HG02759 (cell line): ENCODE measurements at regions not wholly inside any gene's neighbourhood (a gene's known extent, or its start where the extent isn't known, plus 50 kb on each side); places are given as distances from the start of the nearest gene placed in this dataset.

Source experiments
- ATAC-seq: cut with Tn5 transposase; IDR thresholded peaks from one replicate; pipeline ENCODE4 v1.9.1; 2021; ENCODE audit warnings: mild to moderate bottlenecking, moderate library complexity; ENCODE audit not compliant: unreplicated experiment

DNA sequence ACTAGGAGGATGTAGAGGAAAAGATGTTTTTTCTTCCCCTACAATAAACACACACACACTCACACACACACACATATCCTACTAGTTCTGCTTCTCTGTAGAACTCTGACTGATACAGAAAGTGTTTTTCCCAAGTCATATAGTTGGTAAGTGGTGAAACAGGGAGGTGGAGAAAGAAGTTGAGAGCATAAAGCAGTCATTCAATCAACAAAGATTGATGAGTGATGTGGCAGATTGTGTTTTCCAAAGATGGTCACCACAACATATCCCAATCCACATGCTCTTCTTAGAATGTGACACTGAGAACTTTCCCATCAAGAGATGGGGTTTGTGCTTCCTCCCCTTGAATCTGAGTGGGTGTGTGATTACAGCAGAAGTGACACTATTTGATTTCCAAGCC lies 123.4 kb upstream of the ATP6AP2 start:
- ATAC-seq, result no peak

DNA sequence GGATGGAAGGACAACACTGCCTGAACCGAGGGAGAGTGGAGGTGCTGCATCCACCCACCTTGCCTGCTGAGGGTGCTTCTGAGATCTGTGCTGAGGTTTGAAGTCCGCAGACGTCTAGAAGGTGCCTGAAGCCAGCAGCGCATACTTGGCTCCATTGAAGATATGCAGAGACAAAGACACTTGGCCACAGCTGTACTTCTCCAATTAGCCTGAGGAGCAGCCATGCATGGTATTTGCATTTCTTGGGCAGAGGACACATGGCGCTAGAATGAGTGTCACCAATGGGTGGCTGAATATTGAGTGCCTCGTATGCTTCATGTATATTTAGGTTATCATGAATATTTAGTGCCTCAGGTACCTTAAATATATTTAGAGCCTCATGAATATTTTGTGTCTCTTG lies 128.7 kb upstream of the ATP6AP2 start:
- no peak for ATAC-seq

DNA sequence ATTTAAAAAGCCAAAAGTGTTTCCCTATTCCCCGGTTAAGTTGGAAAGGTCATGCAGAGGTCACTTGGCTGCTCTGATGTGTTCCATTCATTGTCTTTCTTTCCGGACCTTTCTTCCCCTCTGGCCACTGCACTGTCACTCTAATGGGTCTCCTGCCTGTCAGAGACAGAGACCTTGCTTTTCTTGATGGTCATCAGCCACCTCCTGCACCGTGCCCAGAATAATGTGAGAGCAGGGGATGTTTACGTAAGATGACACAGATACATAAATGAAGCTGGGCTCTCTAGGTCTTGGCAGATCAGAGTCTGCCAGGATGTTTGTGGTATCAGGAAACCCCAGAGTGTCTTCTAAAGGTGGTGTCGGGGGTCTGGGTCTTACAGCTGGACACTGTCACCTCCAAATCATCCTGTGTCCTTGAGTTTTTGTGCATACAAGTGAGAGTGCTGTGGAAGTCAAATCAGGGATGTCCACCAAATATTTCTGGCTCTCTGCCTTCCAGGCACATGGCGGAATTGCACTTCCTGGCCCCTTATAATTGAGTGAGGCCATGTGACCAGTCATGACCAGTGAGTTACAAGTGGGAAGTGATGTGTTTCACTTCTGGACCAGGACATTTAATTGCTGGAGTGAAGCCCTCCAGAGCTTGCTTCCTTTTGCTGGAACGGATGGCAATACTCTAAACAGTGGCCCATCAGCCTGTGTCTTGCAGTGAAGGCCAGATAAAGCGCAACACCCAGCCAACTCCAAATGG lies 130.6 kb upstream of the ATP6AP2 start:
- ATAC-seq, result no peak

DNA sequence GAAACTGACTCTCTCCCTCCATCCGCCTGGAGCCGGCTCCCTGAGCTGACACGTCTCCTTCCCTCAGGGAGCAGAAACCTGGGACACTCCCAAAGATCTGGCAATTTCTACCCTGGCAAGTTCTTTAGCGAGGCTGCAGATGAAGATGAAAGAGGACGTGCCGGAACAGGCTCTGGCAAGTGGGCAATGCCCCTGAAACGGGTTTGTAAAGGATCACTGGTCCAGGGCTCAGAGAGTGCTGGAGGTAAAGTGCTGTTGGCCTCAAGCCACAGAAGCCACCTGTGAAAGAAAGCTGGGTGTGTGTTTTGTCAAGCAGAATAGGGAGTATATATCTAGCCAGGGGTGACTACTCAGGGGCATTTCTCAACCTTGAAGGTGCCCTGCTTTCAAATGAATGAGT lies 131.4 kb upstream of the ATP6AP2 start:
- ATAC-seq, result no peak

DNA sequence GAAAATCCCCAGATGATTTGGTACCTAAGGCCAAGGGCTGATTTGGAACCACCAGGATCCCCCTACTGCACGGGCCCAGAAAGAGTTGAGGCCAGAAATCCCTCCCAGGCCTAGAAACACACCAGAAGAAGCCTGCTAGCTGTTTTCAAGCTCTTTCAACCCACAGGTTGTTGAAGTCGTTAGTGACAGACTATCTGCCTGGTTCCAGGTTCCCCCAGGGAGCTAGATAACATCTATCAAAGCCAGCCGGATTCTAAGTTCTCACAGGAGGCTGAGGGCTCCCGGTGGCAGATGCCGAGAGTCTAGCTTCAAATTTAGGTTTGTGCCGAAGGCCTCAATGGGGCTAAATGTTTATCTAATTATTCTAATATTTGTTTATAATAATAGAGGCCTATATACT lies 132.0 kb upstream of the ATP6AP2 start:
- no peak for ATAC-seq

DNA sequence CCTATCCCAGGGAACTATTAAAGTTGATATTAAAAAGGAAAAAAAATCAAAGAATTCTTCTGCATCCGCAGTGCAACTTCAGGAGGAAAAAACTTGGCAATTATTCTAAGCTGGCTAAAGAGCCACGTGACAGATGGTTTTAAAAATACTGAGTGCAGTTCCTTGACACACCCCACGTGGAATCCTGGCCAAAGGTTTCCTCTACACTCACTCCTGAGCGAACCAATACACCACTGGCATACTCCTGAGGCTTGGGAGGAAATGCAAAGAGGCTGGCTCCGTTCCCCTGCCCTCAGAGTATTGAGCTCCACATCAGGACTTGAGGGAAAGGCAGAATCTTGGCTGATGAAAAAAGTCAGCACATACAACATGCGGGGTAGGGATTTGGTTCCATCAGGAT lies 133.8 kb upstream of the ATP6AP2 start:
- ATAC-seq, result no peak

DNA sequence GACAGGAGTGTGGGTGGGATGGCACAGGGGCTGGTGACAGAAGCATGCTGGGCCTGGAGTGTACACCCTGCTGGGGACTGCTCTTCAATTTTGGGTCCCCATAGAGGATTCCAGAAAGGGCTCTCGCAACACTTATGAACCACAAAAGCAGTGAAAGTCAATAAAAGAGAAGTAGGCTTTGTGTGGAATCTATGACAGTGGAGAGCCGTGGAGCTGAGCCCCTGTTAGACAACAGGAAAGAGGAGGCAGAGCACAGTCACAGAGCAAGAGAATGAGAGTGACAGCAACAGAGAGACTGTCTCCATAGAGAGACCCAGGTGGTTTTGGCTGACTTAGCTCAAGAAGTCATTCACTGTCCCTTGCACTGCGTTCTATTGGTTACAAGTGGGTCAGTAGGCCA lies 135.1 kb upstream of the ATP6AP2 start:
- ATAC-seq, result no peak

DNA sequence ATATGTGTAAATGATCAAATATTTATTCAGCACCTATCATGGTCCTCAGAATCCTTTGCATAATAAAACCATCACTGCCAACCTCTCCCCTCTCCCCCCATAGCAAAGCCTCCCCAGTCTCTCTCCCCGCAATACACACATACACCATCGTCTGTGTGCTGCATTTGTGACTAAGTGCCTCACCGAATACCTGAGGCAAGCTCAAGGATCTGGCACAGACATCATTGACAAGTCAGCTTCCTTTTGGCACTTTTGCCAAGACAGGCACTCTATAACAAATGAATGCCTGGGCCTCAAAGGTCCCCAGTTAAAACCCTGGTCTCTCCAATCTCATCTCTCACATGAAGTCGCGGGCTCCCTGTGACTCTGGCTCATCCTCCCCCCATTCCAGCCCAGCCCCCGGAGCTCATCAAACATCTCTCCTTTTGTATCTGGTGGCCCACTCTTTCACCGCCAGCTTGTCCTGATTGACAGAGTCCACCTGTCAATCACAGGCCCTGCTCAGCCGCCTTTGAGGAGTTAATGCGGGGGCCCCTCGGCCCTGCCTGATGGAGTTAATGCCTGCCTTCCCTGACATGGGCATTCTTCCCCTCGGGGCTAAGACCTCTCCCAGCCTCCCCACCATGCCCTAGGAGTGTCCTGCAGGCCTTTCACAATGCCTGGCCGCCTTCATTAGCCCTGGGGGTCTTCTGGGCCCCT lies 135.8 kb upstream of the ATP6AP2 start:
- no peak for ATAC-seq

DNA sequence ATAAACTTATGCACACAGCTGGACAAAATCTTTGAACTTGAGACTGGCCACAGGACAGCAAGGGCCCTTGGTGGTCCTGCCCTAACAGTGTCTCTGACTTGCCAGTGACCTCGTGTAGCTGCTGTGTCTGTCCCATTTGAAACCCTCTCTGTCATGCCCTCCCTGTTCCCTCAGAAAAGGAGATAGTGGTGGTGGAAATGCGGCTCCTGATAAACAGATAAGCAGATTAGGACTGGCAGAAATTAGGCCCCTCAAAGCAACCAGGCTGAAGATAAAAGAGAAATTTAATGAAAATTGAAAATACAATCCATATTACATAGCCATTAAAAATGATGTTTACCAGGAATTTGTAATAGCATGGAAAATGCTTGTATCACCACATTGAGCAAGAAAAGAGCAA lies 136.6 kb upstream of the ATP6AP2 start:
- ATAC-seq, result no peak

DNA sequence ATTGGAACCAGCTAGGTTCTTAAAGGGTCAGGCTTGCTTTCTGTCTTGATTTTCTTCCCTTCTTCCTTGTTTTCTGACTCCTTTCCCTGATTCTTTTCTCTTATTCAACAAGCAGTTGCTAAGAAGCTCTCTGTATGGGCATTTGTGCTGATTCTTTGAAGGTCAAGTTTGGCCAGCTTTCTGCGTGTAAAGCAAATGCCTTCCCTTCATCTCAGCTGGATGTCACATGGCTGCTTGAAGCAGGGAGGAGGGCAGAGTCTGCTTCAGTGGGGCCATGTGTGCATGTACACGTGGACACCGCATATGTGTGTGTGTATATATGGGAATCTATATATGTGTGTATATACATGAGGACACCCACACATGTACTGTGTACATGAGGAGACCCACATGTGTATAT lies 139.9 kb upstream of the ATP6AP2 start:
- no peak for ATAC-seq

DNA sequence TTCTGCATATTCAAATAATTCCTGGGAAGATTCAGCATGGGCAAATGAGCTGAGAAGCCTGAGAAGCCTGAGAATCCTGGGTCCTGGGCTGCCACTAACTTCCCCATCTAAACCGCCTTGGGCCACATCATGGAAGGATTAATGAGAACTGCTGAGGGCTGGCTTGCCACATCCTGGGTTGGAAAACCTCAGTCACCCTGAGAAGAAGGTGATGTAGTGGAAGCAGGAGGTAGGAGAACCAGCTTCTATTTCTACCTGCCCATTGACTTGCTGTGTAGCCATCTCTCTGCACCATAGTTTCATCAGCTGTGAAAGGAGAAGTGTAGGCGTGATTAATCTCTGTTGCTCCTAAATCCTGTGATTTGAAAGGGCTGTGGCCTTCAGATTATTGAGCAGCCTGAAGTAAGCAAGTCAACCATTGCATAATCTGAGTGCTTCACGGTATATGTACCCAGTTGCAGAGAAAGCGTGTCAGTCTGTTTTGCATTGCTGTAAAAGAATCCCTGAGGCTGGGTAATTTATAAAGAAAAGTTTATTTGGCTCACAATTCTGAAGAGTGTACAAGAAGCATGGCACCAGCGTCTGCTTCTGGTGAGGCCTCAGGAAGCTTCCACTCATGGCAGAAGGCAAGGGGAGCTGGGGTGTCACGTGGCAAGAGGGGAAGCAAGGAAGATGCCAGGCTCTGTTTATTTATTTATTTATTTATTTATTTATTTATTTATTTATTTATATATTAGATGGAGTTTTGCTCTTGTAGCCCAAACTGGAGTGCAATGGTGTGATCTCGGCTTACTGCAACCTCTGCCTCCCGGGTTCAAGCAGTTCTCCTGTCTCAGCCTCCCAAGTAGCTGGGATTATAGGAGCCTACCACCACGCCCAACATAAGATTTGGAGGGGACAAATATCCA lies 140.9 kb upstream of the ATP6AP2 start:
- no peak for ATAC-seq

DNA sequence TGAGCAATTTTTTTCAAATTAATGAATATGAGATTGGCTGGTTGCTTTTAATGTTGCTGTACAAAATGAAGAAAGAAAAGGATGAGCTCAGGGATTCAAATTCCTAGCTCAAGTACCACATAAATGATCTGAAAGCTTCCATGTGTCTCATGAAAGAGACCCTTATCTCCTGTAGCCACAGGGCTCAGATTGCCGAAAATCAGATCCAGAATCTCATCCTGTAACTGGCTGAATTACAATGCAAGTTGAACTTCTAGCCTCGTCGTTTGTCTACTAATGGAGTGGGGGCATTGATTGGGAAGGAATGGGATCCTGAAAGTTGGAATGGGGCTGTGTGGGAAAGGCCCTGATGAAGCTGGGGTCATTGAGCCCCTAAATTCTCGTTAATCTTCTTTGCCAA lies 143.4 kb upstream of the ATP6AP2 start:
- no peak for ATAC-seq

DNA sequence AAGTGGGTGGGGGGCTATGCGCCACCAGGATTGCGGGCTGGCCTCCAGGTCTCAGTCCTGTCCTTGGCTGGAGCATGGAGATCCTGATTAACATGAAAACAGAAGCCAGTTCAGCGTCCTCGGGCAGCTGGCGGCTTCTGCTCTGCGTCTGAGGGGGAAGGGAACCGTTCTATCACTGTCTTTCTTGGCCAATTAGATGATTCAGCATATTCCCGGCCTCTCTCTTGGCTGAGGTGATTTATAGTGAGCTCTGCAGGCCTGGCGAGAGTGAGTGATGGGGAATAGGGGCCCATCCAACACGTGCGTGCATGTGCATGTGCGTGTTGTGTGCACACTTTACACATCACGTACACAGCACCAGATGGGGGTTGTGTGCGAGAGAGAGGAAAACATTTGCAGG lies 145.8 kb upstream of the ATP6AP2 start:
- ATAC-seq, result no peak

DNA sequence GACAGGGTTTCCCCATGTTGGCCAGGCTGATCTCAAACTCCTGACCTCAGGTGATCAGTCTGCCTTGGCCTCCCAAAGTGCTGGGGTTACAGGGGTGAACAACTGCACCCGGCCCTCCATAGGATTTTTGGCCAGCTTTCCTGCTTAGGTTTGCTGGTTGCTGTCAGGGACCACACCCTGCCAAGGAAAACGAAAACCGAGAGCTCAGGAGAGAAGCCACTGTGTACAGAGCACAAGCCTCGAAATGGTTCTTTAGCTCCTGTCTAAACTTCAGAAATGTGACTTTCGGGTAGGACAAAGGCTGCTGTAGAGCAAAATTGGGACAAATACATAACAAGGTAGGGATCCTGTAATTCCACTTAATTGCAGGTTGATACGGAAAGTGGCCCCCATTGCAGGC lies 146.3 kb upstream of the ATP6AP2 start:
- no peak for ATAC-seq

DNA sequence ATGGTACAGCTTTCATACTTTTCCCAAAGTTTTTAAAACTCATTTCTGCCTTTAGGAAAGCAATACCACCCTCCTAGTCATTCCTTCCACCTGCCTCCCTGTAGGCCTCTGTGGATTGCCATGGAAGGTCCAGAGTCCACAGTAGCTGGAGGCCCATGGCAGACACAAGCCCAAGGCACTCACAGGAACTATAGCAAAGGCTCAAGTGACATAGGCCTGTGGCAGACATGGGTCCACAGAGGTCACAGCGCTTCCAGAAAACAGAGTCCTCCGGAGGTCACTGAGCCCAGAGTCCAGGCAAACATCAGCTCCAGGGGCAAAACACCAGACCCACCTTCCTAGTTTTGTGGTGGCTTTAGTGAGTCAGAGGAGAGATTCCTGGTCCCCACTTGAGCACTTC lies 147.6 kb upstream of the ATP6AP2 start:
- no peak for ATAC-seq

DNA sequence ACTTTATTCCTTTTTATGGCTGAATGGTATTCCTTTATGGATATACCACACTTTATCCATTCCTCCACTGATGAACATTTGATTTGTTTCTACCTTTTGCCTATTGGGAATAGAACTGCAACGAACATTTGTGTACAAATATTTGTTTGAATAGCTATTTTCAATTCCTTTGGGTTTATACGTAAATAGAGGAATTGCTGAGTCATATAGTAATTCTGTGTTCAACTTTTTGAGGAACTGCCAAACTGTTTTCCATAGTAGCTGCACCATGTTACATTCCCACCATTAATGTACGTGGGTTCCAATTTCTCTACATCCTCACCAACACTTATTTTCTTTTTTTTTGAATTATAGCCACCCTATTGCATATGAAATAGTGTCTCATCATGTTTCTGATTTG lies 156.5 kb upstream of the ATP6AP2 start:
- ATAC-seq, result no peak

DNA sequence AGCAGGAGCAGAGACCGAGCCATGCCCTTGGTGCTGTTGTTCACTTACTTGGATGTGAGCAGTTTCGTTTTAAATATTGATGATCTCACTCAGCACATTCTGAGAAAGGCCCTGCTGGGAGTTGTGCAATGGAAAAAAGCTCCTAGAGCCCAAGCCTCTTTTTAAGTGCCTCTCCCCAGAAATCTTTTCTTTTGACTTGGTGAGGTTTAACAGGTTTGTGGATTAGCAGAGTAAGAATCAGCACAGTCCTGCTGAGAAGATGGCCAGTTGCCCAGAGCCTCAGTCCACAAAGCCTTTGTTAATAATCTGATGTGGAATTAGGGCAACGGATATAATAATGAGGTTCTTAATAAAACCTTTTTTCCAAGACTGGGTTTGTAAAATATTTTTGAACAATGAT lies 157.5 kb upstream of the ATP6AP2 start:
- ATAC-seq, result no peak

DNA sequence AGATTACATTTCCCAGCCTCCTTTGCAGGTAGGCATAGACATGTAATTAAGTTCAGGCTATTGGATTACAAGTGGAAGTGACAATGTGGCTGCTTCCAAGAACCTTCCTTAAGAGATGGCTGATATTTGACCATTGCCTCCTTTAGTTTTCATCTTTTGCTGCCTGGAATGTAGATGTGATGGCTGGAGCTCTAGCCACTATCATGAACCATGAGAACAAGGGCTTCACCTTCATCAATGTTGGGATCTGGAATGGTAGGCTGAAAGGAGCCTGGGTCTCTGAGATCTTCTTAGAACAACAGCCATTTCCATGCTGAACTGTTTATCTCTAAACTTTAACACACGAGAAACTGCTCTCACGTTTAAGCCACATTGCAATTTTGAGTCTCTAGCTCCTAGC lies 158.7 kb upstream of the ATP6AP2 start:
- no peak for ATAC-seq

DNA sequence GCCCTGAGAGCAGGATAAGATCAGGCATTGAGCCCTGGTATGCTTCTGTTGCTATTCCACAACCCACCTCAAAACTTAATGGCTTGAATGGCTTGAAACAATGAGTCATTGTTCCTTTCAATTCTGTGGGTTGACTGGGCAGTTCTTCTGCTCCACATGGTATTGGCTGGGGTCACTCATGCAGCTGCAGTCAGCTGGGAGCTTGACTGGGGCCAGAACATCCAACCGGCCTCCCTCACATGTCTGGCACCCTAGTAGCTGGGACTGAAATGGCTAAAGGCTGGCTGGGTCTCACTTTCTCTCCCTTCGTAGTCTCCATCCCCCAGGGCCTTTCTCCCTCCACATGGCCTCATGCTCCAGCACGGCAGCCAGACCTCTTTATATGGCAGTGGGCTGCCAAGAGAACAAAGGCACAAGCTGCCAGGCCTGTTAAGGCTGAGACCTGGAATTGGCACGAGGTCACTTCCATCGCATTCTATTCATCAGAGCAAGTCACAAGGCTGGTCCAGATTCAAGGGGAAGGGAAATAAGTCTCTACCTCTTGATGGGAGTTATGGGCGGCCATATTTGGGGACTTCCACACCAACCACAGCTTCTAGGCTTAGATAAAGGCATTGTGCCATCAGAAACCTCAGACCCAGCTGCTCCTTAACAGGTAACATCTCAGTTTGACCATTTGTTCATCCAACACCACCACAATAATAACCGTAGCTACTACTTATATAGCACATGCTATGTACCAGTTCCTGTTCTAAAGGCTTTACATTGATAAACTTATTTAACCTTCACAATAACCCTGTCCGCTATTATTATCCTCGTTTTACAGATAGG lies 159.7 kb upstream of the ATP6AP2 start:
- ATAC-seq, result peak; percentile 74

DNA sequence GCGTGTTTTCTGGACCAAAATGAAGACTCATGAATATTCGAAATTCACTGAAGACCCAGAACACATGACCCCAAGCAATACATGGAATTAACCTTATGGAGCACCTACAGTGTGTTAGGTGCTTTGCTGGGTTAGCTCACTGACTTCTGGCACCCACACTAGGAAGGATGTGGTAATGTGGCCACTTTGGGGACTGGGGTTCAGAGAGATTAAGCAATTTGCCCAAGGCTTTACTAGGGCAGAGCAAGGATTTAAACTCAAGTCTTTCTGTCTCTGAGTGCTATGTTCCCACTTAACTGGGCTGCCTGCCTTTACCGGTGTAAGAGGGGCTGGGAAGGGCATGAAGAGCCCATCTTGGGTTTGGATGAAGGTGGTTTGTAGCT lies 162.0 kb upstream of the ATP6AP2 start:
- ATAC-seq, result no peak
